ENCODE measurements at regions not wholly inside any gene's neighbourhood (a gene's known extent, or its start where the extent isn't known, plus 50 kb on each side); places are given as distances from the start of the nearest gene placed in this dataset.

DNA sequence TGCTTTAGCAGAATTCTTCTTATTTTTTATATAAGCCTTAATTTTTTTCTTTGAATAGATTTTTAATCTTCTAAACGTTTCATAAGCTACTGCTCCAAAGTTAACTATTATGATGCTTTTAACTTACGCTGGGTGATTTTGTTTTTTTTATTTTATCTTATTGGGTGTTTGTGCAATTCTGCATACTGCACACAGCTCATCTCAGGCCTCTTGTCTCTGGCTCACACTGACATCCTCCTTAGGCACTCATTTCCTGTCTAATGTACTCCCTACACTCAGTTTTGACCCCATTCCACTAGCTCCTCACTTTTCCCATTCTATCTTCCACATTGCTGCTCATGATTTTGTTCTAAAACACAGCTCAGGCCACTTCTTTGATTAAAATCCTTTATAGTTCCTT lies 111.9 kb upstream of the MAP9 start:
- H3K4me3 Mint-ChIP-seq, result no peak overlapping the region
- H3K9me3 Mint-ChIP-seq (ENCODE audit: insufficient read depth), result no peaks in the 10 kb centered on the region
- H3K9ac ChIP-seq (ENCODE audit: low read length), result no peak overlapping the region
- peaks cover 2% of the 10 kb centered on the region for H3K27me3 Mint-ChIP-seq
- ATAC-seq (ENCODE audit: low read depth), result no peak
- H3K4me2 ChIP-seq (replicated peaks; ENCODE audit: low read depth, low read length, poor library complexity, severe bottlenecking), result no peak overlapping the region
- H3K36me3 ChIP-seq (replicated peaks in 1 of 2; ENCODE audit: control extremely low read depth in 1 of 2, control insufficient read depth in 1 of 2, extremely low read depth in 1 of 2, insufficient read depth in 2 of 2, low read length in 1 of 2), result no peaks in the 10 kb centered on the region
- no peak for DNase-seq
- WGBS (ENCODE audit: insufficient coverage), result no CpG with 5 or more reads among the region's 2 CpGs
- intact Hi-C loops (cut with micrococcal nuclease), result no loop called here
- CTCF ChIA-PET, result no interaction called here
- H3K9me3 ChIP-seq (ENCODE audit: control extremely low read depth in 1 of 3, control insufficient read depth in 2 of 3, insufficient read depth in 1 of 3, low read length in 2 of 3), result no peaks in the 10 kb centered on the region
- H3K27ac ChIP-seq (ENCODE audit: low read length in 2 of 2), result no peak overlapping the region
- H3K27ac Mint-ChIP-seq, result no peak overlapping the region
- POLR2A ChIA-PET, result no interaction called here
- H4K20me1 ChIP-seq (ENCODE audit: control insufficient read depth, insufficient read depth, low read length, poor library complexity, severe bottlenecking), result no peaks in the 10 kb centered on the region
- no peaks in the 10 kb centered on the region for H3K4me1 ChIP-seq (ENCODE audit: control insufficient read depth in 2 of 2, insufficient read depth in 2 of 2, low read length in 2 of 2)
- H2AFZ ChIP-seq (ENCODE audit: insufficient read depth, low read depth, low read length, poor library complexity, severe bottlenecking), result no peak overlapping the region
- no peaks in the 10 kb centered on the region for H3K27me3 ChIP-seq (replicated peaks in 1 of 4; ENCODE audit: control extremely low read depth in 1 of 4, control insufficient read depth in 3 of 4, insufficient read depth in 4 of 4, low read length in 3 of 4)
- no peak overlapping the region for H3K4me3 ChIP-seq (ENCODE audit: control extremely low read depth in 1 of 5, extremely low read depth in 1 of 5, insufficient read depth in 1 of 5, low read depth in 2 of 5, low read length in 4 of 5)
- TF ChIP-seq EZH2 (IDR thresholded peaks at IDR 0.05; ENCODE audit: borderline replicate concordance, insufficient read depth, low read depth, low read length, poor library complexity, severe bottlenecking), result no peak
- TF ChIP-seq, protein P1, sequence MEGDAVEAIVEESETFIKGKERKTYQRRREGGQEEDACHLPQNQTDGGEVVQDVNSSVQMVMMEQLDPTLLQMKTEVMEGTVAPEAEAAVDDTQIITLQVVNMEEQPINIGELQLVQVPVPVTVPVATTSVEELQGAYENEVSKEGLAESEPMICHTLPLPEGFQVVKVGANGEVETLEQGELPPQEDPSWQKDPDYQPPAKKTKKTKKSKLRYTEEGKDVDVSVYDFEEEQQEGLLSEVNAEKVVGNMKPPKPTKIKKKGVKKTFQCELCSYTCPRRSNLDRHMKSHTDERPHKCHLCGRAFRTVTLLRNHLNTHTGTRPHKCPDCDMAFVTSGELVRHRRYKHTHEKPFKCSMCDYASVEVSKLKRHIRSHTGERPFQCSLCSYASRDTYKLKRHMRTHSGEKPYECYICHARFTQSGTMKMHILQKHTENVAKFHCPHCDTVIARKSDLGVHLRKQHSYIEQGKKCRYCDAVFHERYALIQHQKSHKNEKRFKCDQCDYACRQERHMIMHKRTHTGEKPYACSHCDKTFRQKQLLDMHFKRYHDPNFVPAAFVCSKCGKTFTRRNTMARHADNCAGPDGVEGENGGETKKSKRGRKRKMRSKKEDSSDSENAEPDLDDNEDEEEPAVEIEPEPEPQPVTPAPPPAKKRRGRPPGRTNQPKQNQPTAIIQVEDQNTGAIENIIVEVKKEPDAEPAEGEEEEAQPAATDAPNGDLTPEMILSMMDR (IDR thresholded peaks at IDR 0.05), result no peak
- no peaks in the 10 kb centered on the region for H3K4me1 Mint-ChIP-seq
- no peaks in the 10 kb centered on the region for H3K79me2 ChIP-seq (ENCODE audit: control insufficient read depth, insufficient read depth, low read length)

DNA sequence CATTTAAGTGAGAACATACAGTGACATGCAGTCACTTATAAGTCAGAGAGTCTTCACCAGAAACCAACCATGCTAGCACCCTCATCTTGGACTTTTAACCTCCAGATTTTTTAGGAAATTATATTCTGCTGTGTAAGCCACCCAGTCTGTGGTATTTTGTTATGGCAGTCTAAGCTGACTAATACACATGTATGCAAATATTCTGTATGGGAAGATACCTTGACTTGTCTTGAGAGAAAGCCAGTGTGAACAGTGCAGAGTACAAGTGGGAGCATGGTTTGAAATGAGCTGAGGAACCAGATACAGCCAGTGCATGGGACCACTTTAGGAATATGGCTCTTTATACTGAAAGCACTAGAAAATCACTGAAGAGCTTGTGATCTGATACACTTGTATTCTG lies 110.4 kb upstream of the MAP9 start:
- CTCF ChIA-PET, result no interaction called here

More for the DNA sequence above, 110.4 kb upstream of the MAP9 start:
- Histone ChIP-seq H3K4me1 (ENCODE audit: control insufficient read depth in 2 of 2, insufficient read depth in 2 of 2, low read length in 2 of 2) (no peaks in the 10 kb centered on the region), H3K4me3 (ENCODE audit: control extremely low read depth in 1 of 5, extremely low read depth in 1 of 5, insufficient read depth in 1 of 5, low read depth in 2 of 5, low read length in 4 of 5) (no peak overlapping the region), H3K4me2 (replicated peaks; ENCODE audit: low read depth, low read length, poor library complexity, severe bottlenecking) (no peak overlapping the region), H4K20me1 (ENCODE audit: control insufficient read depth, insufficient read depth, low read length, poor library complexity, severe bottlenecking) (no peaks in the 10 kb centered on the region), H2AFZ (ENCODE audit: insufficient read depth, low read depth, low read length, poor library complexity, severe bottlenecking) (no peak overlapping the region), H3K9me3 (ENCODE audit: control extremely low read depth in 1 of 3, control insufficient read depth in 2 of 3, insufficient read depth in 1 of 3, low read length in 2 of 3) (no peaks in the 10 kb centered on the region), H3K36me3 (replicated peaks in 1 of 2; ENCODE audit: control extremely low read depth in 1 of 2, control insufficient read depth in 1 of 2, extremely low read depth in 1 of 2, insufficient read depth in 2 of 2, low read length in 1 of 2) (no peaks in the 10 kb centered on the region), H3K9ac (ENCODE audit: low read length) (no peak overlapping the region), H3K79me2 (ENCODE audit: control insufficient read depth, insufficient read depth, low read length) (no peaks in the 10 kb centered on the region), H3K27ac (ENCODE audit: low read length in 2 of 2) (no peak overlapping the region), H3K27me3 (replicated peaks in 1 of 4; ENCODE audit: control extremely low read depth in 1 of 4, control insufficient read depth in 3 of 4, insufficient read depth in 4 of 4, low read length in 3 of 4) (no peaks in the 10 kb centered on the region)
- TF ChIP-seq EZH2 (IDR thresholded peaks at IDR 0.05; ENCODE audit: borderline replicate concordance, insufficient read depth, low read depth, low read length, poor library complexity, severe bottlenecking), result no peak
- TF ChIP-seq, protein P1 (IDR thresholded peaks at IDR 0.05), result no peak
- intact Hi-C loops (cut with micrococcal nuclease), result no loop called here
- Mint-ChIP-seq H3K27me3 (peaks cover 3% of the 10 kb centered on the region), H3K4me3 (no peak overlapping the region), H3K9me3 (ENCODE audit: insufficient read depth) (no peaks in the 10 kb centered on the region), H3K27ac (no peak overlapping the region), H3K4me1 (no peaks in the 10 kb centered on the region)
- no peak for ATAC-seq (ENCODE audit: low read depth)
- no peak for DNase-seq
- POLR2A ChIA-PET, result no interaction called here
